Myocyte (in vitro differentiated cells): ENCODE measurements at regions not wholly inside any gene's neighbourhood (a gene's known extent, or its start where the extent isn't known, plus 50 kb on each side); places are given as distances from the start of the nearest gene placed in this dataset.
"Not testable (repeated sequence)": the region's sequence is repeated elsewhere in the genome, so short reads cannot be mapped to it uniquely, and the experiment has no call there.

Source experiments
- DNase-seq: peaks from one replicate; pipeline ENCODE4 v3.0.0-alpha.2; 2012; ENCODE audit warnings: low read depth

DNA sequence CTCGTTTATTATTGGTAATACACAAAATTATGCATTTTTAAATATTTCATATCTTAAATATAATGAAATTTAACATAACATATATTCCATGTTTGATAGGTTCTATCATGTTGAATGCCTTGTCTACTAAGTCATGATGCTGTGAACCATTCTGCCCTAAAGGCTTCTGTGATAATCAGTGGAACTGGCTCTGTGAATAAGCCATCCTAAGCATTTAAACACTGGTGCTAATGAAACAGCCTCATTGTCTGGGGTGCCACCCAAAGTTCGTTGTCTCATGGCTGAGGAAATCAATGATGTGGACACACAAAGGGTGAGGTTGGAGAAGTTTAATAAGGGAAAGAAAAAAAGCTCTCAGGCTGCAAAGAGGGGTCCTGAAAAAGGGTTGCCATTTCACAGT is 264.7 kb upstream of the ZRANB2 start:
- DNase-seq = no peak

DNA sequence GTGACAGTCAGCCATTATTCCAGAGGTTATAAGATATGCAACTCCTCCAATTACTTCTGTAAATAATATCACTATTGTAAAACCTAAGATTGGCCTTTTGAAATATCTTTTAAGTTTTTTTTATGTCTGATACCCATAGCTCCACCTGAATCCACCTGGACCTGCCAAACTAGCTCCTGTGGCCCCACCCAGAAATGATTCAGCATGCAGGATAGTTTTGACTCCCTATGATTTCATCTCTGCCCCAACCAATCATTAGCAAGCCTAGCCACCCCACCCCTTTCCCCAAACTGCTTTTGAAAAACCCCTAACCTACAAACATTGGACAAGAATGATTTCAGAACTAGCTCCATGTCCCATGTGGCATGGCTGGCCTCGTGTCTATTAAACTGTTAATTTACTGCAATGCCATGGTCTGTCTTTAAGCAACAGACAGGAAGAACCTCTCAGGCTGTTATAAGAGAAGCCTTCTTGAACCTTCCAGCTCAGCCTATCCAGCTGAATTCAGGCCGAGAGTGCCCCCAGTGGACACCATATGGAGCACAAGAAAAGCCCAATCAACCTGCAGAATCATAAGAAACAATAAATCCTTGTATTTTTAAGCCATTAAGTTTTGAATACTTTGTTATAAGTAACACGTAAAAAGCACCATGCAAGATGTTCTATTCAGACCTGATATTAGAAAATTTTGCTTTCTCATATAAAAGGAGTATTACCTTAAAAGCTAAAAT is 263.0 kb upstream of the ZRANB2 start:
- no peak for DNase-seq

DNA sequence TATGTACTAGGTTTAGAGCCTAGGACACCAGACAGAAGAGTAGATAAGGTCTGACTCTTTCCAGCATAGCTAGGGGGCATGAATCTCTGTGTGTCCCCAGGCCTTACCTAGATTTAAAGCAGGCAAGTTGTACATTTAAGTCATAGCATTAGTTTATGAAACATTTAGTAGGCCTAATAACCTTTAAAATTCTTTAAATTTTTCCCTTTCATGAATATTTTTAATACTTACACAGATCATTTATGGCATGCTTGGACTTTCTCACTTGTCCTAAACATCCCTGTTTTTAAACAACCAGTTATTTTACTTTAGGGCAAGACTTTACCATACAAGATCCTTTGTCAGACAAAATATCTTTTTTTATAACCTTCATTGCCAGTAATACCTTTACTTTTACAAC is 258.4 kb upstream of the ZRANB2 start:
- DNase-seq = no peak

DNA sequence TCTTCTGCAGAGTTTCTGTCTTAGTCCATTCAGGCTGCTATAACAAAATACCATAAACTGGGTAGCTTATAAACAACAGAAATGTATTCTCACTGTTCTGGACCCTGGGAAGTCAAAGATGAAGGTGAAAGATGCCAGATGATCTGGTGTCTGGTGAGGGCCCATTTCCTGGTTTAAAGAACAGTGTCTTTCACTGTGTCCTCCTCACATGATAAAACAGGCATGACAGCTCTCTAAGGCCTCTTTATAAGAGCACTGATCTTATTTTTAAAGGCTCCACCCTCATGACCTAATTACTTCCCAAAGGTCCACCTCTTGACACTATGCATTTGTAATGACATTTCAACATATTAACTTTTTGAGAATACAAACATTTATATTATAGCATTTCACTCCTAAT is 250.2 kb upstream of the ZRANB2 start:
- DNase-seq = no peak

GRCh38 chr1:71324671-71325267 is 243.9 kb upstream of the ZRANB2 start:
- peak; percentile 14 for DNase-seq

- DNase-seq = no peak
These were observed 231.7 kb upstream of the ZRANB2 start for GRCh38 chr1:71312545-71312944.

GRCh38 chr1:71311376-71311775 is 230.5 kb upstream of the ZRANB2 start:
- DNase-seq = peak; percentile 51

DNA sequence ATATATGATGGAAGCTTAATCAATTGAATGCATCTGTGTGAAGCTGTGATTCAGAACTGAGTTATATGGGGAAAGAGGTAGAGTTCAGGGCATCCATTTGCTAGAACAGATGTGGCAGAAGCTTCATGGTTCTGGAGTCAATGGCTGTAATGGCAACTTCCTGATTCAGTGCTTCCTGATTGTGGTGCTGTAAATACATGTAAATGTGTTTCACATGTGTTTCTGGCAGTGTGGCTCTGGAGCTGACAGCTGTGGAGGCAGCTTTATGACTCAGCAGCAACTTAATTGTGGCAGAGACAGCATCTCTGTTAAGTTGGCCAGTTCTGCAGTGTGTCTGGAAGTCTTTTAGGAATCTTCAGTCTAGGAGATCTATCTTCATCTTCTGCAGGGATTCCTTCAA is 226.6 kb upstream of the ZRANB2 start:
- DNase-seq = peak; percentile 85

GRCh38 chr1:71304125-71304524 is 223.3 kb upstream of the ZRANB2 start:
- DNase-seq = no peak

DNA sequence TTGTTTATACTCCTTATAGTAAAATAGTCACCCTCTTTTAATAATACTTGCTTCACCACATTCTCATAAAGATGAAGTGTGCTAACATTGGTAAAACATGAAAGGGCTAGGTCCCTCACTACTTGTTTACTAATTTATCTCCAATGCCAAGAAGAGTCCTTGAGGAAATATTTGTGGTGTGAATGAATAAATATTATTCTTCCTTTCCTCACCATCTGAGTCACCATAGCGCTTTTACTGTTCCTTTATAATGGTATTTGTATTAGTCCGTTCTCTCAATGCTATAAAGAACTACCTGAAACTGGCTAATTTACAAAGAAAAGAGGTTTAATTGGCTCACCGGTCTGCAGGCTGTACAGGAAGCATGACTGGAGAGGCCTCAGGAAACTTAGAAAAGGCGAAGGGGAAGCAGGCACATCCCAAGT is 222.8 kb upstream of the ZRANB2 start:
- DNase-seq = no peak

DNA sequence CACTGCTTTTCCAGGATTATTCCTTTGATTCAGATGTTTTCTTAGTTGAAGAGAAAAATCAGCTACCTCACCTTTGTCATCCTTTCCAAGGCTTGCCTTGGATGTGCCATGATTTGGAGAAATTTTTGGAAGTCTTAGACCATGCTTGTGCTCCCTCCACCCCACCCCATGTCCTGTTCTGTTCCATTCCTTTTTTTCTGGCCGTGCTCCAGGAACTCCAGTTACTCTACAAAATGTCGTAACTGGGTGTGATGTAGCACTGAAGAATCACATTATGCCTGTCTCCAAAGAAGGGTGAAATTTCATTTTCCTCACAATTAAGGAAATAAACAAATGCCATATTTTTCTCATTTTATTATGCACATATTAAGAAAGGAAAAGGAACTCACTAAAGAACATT is 217.8 kb upstream of the ZRANB2 start:
- DNase-seq = peak; percentile 32

DNA sequence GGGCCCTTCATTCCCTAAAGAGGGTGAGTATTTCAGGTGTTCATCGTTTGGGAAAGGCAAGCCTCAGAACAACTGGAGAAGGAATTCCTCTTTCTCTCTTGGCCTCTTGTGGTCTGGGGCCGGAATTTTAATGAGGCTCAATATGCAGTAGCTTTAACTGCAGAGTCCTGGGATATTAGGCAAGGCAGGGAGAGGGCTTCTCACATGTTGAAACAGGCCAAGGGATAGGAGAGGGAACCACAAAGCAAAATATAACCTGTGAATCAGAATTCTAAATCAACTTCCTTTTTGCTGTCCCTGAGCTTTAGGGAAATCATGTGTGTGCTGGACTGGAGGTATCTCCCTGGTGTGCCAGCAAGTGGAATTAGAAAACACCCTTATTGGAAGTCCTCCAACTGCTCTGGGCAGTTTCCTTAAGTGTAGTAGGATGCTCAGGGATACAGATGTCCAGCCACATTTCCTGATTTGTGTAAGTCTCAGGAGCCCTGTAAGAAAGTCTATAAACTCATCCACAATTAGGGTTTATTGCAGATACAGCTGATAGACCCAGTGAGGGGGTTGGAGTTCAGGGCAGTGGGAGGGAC is 215.8 kb upstream of the ZRANB2 start:
- peak; percentile 71 for DNase-seq

DNA sequence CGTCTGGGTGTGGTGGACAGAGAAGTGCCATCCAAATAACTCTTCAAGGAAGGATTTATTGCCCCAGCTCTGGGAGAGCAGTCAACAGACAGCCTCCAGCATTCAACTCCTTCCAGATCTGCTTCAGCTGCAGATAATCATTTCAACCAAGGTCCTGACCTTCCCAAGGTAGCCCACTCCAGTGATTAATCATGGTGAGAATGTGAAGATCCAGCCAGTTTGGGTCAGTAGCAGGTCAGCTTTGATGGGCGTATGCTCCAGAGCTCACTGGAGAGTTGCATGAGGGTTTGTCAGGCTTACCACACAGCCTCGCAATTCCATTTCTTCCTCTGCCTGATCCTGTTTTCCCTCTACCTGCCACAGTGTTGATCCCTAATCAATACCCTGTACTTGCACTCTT is 214.5 kb upstream of the ZRANB2 start:
- no peak for DNase-seq

GRCh38 chr1:71294178-71294577 is 213.3 kb upstream of the ZRANB2 start:
- peak; percentile 12 for DNase-seq

GRCh38 chr1:71292203-71292602 is 211.4 kb upstream of the ZRANB2 start:
- DNase-seq = no peak

DNA sequence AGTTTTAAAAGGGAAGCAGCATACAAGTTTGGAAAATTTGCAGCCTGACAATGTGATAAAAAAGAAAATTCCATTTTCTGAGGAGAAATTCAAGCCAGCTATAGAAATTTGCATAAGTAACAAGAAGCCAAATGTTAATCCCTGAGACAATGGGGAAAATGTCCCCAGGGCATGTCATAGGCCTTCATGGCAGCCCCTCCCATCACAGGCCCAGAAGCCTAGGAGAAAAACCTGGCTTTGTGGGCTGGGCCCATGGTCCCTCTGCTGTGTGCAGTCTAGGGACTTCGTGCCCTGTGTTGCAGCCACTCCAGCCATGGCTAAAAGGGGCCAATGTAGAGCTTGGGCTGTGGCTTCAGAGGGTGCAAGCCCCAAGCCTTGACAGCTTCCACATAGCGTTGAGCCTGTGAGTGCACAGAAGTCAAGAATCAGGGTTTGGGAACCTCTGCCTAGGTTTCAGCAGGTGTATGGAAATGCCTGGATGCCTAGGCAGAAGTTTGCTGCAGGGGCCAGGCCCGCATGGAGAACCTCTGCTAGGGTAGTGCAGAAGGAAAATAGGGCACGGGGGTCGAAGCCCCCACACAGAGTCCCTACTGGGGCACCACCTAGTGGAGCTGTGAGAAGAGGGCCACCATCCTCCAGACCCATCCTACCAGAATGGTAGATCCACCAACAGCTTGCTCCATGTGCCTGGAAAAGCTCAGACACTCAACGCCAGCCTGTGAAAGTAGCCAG is 209.8 kb upstream of the ZRANB2 start:
- DNase-seq = not testable (repeated sequence)

DNA sequence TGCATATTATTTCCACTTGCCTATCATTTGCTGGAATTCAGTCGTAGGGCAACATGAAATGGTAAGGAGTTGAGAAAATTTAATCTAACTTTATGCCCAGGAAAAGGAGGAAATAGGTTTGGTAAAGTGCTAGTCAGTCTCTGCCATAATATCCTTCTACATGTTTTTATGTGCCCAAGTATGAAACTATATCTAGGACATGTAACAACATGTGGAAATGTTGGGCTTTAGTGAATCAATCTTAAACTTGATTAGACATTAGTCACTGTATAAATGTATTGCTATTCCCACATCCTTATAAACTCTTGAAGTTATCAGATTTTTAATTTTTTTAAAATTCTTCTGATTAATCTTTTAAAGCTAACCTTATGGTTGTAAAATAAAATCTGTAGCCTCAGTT is 204.7 kb upstream of the ZRANB2 start:
- DNase-seq = no peak

GRCh38 chr1:71276466-71276865 is 195.6 kb upstream of the ZRANB2 start:
- DNase-seq = no peak

DNA sequence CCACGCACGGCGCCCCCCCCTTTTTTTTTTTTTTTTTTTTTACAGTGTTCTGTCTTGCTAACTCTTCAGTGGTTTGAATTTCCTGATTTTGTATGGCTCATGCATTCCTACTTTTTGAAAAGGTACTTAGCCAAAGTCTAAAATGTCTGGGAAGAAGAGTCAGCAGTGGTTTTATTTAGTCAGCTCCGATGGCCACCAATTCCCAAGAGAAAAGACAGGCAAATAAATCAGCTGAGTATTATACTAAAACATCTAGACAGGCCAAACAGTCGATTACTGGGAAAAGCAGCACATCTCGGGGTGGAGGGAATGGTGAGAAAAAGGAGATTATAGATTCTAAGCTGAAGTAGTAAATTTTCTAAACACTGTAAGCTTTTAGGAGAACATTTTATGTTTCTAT is 192.5 kb upstream of the ZRANB2 start:
- peak; percentile 59 for DNase-seq

DNA sequence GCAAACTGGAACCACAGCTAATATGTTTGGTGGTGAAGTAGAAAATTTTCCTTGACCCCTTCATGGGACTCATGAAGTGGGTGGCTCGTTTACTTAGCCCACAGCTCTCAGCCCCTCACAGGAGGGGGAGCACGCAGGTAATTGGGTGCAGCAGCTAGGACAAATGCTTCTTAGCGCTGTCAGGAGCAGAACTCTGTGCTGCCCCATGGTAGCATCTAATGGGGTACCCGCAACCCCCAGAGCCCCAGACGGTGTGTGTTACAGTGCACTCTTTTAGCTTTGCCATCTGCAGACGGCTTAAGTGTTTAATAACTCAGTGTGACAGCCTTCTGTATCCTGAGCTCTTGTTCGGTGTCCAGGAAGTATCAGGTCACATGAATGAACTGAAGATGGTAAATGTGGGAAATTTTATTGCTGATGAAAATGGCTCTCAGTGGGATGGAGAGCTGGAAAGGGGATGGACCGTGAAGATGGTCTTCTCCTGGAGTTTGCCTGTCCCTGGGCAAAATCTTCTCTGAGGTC is 189.6 kb upstream of the ZRANB2 start:
- DNase-seq = no peak

DNA sequence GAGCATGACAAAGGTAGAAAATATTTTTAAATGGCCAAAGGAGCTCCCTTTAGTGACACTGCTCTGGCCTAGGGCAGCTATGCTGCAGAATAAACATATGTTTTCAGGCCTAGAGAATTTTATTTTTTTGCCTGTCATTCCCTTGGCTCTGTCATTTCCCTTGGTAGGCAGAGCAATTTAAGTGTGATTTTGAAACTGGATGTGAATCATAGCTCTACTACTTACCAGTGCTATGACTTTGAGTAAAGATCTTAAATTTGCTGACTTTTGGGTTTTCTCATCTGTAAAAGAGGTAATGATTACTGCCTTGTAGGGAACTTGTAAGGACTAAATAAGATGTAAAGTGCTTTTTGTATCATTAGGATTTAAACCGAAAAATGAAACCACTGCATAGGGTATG is 189.0 kb upstream of the ZRANB2 start:
- DNase-seq = no peak

- DNase-seq = no peak
These were observed 188.3 kb upstream of the ZRANB2 start for GRCh38 chr1:71269179-71269578.
